ENCODE measurements at regions not wholly inside any gene's neighbourhood (a gene's known extent, or its start where the extent isn't known, plus 50 kb on each side); places are given as distances from the start of the nearest gene placed in this dataset.

GRCh38 chr3:116767726-116768125 is 58.1 kb downstream of the TUSC7 start:
- H3K4me3 ChIP-seq (ENCODE audit: low read length in 2 of 2): no peak overlapping the region
- no peaks in the 10 kb centered on the region for H3K36me3 ChIP-seq (ENCODE audit: control insufficient read depth in 2 of 2, insufficient read depth in 2 of 2, low read length in 2 of 2)
- no peak overlapping the region for H3K9ac ChIP-seq (ENCODE audit: low read length in 2 of 2)
- H3K4me1 ChIP-seq (ENCODE audit: control insufficient read depth, insufficient read depth, low read length): no peaks in the 10 kb centered on the region
- H3K9me3 ChIP-seq (ENCODE audit: control insufficient read depth in 2 of 2, low read length in 2 of 2): no peaks in the 10 kb centered on the region
- no peak overlapping the region for H3K27ac ChIP-seq (ENCODE audit: low read length)
- H3K27me3 ChIP-seq (ENCODE audit: control insufficient read depth in 1 of 2, insufficient read depth in 2 of 2, low read length in 2 of 2): no peaks in the 10 kb centered on the region

DNA sequence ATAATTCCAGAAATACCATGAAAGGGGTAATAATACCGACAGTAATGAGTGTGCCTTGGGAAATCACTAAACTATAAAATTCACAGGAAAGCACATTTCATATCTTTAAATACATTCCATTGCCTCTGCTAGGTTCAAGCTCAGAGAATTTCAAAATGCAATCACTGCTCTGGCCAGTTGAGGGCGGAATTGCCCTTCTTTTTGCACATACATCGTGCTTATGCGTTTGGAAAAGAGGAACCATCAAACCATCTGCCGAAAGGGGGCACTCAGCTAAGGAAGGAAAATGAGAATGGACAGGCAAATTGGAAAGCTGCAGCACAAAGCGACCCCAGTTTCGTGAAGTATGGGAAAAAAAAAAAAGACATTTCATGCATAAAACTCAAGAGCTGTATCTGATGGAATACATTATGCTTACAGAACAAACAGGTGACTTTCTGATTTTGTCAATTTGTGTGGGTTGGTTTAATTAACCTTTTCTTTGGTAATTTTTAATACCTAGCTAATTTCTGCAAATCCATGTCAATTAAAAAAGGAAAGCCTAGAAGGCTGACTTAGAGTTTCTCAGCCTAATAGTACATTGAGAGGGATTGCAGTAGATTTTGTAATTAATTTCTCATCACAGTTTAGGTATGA is 61.4 kb downstream of the TUSC7 start:
- H3K4me1 ChIP-seq (ENCODE audit: control insufficient read depth, insufficient read depth, low read length): no peaks in the 10 kb centered on the region
- no peak overlapping the region for H3K4me3 ChIP-seq (ENCODE audit: low read length in 2 of 2)
- H3K9me3 ChIP-seq (ENCODE audit: control insufficient read depth in 2 of 2, low read length in 2 of 2): no peaks in the 10 kb centered on the region
- H3K9ac ChIP-seq (ENCODE audit: low read length in 2 of 2): no peak overlapping the region
- no peaks in the 10 kb centered on the region for H3K36me3 ChIP-seq (ENCODE audit: control insufficient read depth in 2 of 2, insufficient read depth in 2 of 2, low read length in 2 of 2)
- no peaks in the 10 kb centered on the region for H3K27me3 ChIP-seq (ENCODE audit: control insufficient read depth in 1 of 2, insufficient read depth in 2 of 2, low read length in 2 of 2)
- H3K27ac ChIP-seq (ENCODE audit: low read length): no peak overlapping the region

DNA sequence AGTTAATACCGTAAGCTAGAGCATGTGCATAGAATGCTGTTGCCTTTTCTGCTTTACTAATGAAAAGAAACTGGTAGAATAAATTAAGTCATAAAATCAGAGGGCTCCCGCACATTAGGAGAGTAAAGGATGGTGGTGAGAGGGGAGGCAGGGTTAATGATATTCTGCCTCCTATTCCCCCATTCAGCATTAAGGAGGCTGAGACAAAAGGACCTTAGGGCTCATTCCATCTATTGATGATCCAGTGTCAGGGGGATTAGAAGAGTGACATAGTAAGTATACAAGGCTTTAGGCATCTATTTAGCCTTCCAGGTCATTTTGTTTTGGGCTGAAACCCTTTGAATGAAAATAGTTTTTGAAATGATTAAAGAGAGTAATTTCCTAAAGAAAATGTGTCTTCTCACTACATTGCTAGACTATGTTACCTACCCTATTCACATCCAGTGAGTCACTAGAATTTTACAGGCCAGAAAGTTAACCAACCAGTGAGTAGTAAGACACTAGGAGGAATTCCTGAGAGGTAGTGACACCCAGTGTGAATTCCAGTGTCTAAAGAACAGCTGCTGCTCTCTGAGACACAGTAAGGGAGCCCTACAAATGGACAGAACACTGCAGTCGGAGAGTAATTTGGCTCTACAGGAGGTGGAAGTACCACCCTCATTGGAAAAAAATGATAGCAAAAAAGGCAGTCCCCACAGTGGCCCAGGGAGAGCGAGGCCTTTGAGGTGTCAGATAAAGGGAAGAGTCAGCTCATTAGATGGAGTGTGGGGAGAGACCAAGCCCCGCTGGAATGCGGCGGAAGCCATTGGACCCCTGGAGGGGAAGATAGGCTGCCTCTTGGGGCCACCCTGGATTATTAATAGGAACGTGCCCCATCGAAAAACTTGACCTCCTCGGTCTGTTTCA is 67.6 kb downstream of the TUSC7 start:
- H3K4me1 ChIP-seq (ENCODE audit: control insufficient read depth, insufficient read depth, low read length): no peaks in the 10 kb centered on the region
- H3K36me3 ChIP-seq (ENCODE audit: control insufficient read depth in 2 of 2, insufficient read depth in 2 of 2, low read length in 2 of 2): no peaks in the 10 kb centered on the region
- H3K27ac ChIP-seq (ENCODE audit: low read length): no peak overlapping the region
- H3K4me3 ChIP-seq (ENCODE audit: low read length in 2 of 2): no peak overlapping the region
- no peaks in the 10 kb centered on the region for H3K9me3 ChIP-seq (ENCODE audit: control insufficient read depth in 2 of 2, low read length in 2 of 2)
- no peaks in the 10 kb centered on the region for H3K27me3 ChIP-seq (ENCODE audit: control insufficient read depth in 1 of 2, insufficient read depth in 2 of 2, low read length in 2 of 2)
- H3K9ac ChIP-seq (ENCODE audit: low read length in 2 of 2): no peak overlapping the region

- no peaks in the 10 kb centered on the region for H3K9me3 ChIP-seq (ENCODE audit: control insufficient read depth in 2 of 2, low read length in 2 of 2)
- H3K9ac ChIP-seq (ENCODE audit: low read length in 2 of 2): no peak overlapping the region
- H3K4me3 ChIP-seq (ENCODE audit: low read length in 2 of 2): no peak overlapping the region
- H3K27ac ChIP-seq (ENCODE audit: low read length): no peak overlapping the region
- no peaks in the 10 kb centered on the region for H3K36me3 ChIP-seq (ENCODE audit: control insufficient read depth in 2 of 2, insufficient read depth in 2 of 2, low read length in 2 of 2)
- no peaks in the 10 kb centered on the region for H3K27me3 ChIP-seq (ENCODE audit: control insufficient read depth in 1 of 2, insufficient read depth in 2 of 2, low read length in 2 of 2)
- no peaks in the 10 kb centered on the region for H3K4me1 ChIP-seq (ENCODE audit: control insufficient read depth, insufficient read depth, low read length)
Observed at GRCh38 chr3:116785226-116785625, 75.6 kb downstream of the TUSC7 start.

GRCh38 chr3:116802651-116803050 is 93.1 kb downstream of the TUSC7 start:
- Histone ChIP-seq H3K9ac (ENCODE audit: low read length in 2 of 2) (no peak overlapping the region), H3K27me3 (ENCODE audit: control insufficient read depth in 1 of 2, insufficient read depth in 2 of 2, low read length in 2 of 2) (no peaks in the 10 kb centered on the region), H3K27ac (ENCODE audit: low read length) (no peak overlapping the region), H3K36me3 (ENCODE audit: control insufficient read depth in 2 of 2, insufficient read depth in 2 of 2, low read length in 2 of 2) (no peaks in the 10 kb centered on the region), H3K4me1 (ENCODE audit: control insufficient read depth, insufficient read depth, low read length) (no peaks in the 10 kb centered on the region), H3K9me3 (ENCODE audit: control insufficient read depth in 2 of 2, low read length in 2 of 2) (peaks cover 0 to 5% of the 10 kb centered on the region in 2 donors), H3K4me3 (ENCODE audit: low read length in 2 of 2) (no peak overlapping the region)

GRCh38 chr3:116806351-116806750 is 96.8 kb downstream of the TUSC7 start:
- H3K9ac ChIP-seq (ENCODE audit: low read length in 2 of 2): no peak overlapping the region
- H3K4me1 ChIP-seq (ENCODE audit: control insufficient read depth, insufficient read depth, low read length): no peaks in the 10 kb centered on the region

DNA sequence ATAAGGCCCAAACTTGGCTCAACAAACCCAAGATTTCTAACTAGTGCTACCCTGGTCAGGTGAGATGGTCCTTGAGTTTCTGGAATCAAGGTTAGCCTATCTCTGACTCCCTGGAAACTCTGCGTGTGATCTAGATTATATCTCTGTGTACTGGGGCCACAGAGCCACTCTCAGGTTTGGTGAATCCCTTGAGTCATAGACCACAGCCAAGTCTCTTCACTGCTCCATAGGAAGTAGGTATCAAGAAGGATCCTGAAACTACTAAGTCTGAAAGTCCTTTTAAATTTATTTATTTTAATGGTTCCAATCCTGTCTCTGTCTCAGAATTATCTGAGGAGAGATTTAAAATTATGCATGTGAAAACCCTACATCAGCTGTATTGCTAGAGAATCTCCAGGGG is 99.1 kb downstream of the TUSC7 start:
- Histone ChIP-seq H3K4me3 (ENCODE audit: low read length in 2 of 2) (no peak overlapping the region), H3K27me3 (ENCODE audit: control insufficient read depth in 1 of 2, insufficient read depth in 2 of 2, low read length in 2 of 2) (no peaks in the 10 kb centered on the region), H3K9me3 (ENCODE audit: control insufficient read depth in 2 of 2, low read length in 2 of 2) (no peaks in the 10 kb centered on the region), H3K27ac (ENCODE audit: low read length) (no peak overlapping the region), H3K9ac (ENCODE audit: low read length in 2 of 2) (no peak overlapping the region), H3K4me1 (ENCODE audit: control insufficient read depth, insufficient read depth, low read length) (no peaks in the 10 kb centered on the region), H3K36me3 (ENCODE audit: control insufficient read depth in 2 of 2, insufficient read depth in 2 of 2, low read length in 2 of 2) (no peaks in the 10 kb centered on the region)

More at GRCh38 chr3:116806351-116806750, 96.8 kb downstream of the TUSC7 start:
- Histone ChIP-seq H3K4me3 (ENCODE audit: low read length in 2 of 2) (no peak overlapping the region), H3K27me3 (ENCODE audit: control insufficient read depth in 1 of 2, insufficient read depth in 2 of 2, low read length in 2 of 2) (no peaks in the 10 kb centered on the region), H3K27ac (ENCODE audit: low read length) (no peak overlapping the region), H3K9me3 (ENCODE audit: control insufficient read depth in 2 of 2, low read length in 2 of 2) (peaks cover 0 to 5% of the 10 kb centered on the region in 2 donors), H3K36me3 (ENCODE audit: control insufficient read depth in 2 of 2, insufficient read depth in 2 of 2, low read length in 2 of 2) (no peaks in the 10 kb centered on the region)

DNA sequence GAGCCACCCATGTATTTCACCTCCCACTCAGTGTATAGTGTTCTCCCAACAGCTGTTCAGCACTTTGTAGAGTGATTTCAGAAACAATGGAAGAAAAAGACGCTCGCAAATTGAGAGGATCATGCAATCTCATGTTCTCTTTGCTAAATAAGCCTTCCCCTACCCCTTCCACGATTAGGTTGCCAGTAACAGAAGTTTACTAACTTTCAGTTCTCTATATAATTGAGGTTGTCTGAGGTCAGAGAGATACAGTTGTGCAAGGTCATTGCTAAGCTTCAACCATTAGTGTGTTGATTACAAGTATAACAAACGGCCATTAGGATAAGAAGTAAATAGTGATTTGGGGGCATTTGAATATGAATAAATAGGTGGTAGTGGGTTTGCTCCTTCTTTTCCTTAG is 99.6 kb downstream of the TUSC7 start:
- no peaks in the 10 kb centered on the region for H3K9me3 ChIP-seq (ENCODE audit: control insufficient read depth in 2 of 2, low read length in 2 of 2)
- no peaks in the 10 kb centered on the region for H3K4me1 ChIP-seq (ENCODE audit: control insufficient read depth, insufficient read depth, low read length)
- no peak overlapping the region for H3K27ac ChIP-seq (ENCODE audit: low read length)
- no peak overlapping the region for H3K4me3 ChIP-seq (ENCODE audit: low read length in 2 of 2)
- no peaks in the 10 kb centered on the region for H3K36me3 ChIP-seq (ENCODE audit: control insufficient read depth in 2 of 2, insufficient read depth in 2 of 2, low read length in 2 of 2)
- no peaks in the 10 kb centered on the region for H3K27me3 ChIP-seq (ENCODE audit: control insufficient read depth in 1 of 2, insufficient read depth in 2 of 2, low read length in 2 of 2)
- H3K9ac ChIP-seq (ENCODE audit: low read length in 2 of 2): no peak overlapping the region

DNA sequence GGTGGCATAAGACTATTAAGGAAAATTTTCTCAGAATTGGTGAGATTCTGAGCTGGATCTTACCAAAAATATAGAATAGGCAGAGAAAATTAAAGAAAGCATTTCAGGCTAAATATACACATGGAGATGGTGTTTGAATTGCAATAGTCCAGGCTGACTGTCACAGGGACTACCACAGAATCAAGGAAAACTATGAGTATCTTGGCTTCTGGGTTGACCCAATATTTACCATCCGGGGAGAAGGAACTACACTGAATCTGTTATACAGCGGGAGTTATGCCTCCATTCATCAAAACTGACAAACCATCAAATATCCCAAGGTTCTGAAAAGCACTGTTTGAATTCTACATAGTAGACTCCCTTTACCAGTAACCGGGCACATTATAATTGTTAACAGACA is 102.2 kb downstream of the TUSC7 start:
- H3K4me1 ChIP-seq (ENCODE audit: control insufficient read depth, insufficient read depth, low read length): peaks cover 11% of the 10 kb centered on the region
- H3K9me3 ChIP-seq (ENCODE audit: control insufficient read depth in 2 of 2, low read length in 2 of 2): no peaks in the 10 kb centered on the region
- no peak overlapping the region for H3K4me3 ChIP-seq (ENCODE audit: low read length in 2 of 2)
- no peak overlapping the region for H3K9ac ChIP-seq (ENCODE audit: low read length in 2 of 2)
- H3K27ac ChIP-seq (ENCODE audit: low read length): no peak overlapping the region
- H3K36me3 ChIP-seq (ENCODE audit: control insufficient read depth in 2 of 2, insufficient read depth in 2 of 2, low read length in 2 of 2): no peaks in the 10 kb centered on the region
- H3K27me3 ChIP-seq (ENCODE audit: control insufficient read depth in 1 of 2, insufficient read depth in 2 of 2, low read length in 2 of 2): no peaks in the 10 kb centered on the region

DNA sequence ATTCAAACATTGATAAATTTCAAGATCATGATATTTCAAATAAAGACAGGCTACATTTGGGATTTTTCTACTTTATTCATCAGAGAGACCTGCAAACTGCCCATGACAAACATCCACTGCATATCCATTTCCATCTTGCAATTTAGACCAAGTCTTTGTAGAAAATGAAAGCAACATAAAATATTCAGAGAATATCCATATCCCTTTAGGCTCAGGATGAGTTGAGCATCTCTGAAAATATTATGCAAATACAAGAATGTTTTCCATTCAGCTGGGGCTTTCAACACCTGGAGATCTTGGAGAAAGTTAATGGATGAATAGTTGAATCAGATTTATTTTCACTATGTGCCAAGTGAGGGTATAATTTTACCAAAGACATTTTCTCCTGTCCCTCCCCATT is 103.4 kb downstream of the TUSC7 start:
- Histone ChIP-seq H3K27me3 (ENCODE audit: control insufficient read depth in 1 of 2, insufficient read depth in 2 of 2, low read length in 2 of 2) (no peaks in the 10 kb centered on the region), H3K4me3 (ENCODE audit: low read length in 2 of 2) (no peak overlapping the region), H3K4me1 (ENCODE audit: control insufficient read depth, insufficient read depth, low read length) (peaks cover 11% of the 10 kb centered on the region), H3K36me3 (ENCODE audit: control insufficient read depth in 2 of 2, insufficient read depth in 2 of 2, low read length in 2 of 2) (no peaks in the 10 kb centered on the region), H3K9me3 (ENCODE audit: control insufficient read depth in 2 of 2, low read length in 2 of 2) (no peaks in the 10 kb centered on the region), H3K27ac (ENCODE audit: low read length) (no peak overlapping the region), H3K9ac (ENCODE audit: low read length in 2 of 2) (no peak overlapping the region)

GRCh38 chr3:116815321-116815720 is 105.7 kb downstream of the TUSC7 start:
- H3K9ac ChIP-seq (ENCODE audit: low read length in 2 of 2): no peak overlapping the region
- H3K9me3 ChIP-seq (ENCODE audit: control insufficient read depth in 2 of 2, low read length in 2 of 2): no peaks in the 10 kb centered on the region
- no peak overlapping the region for H3K27ac ChIP-seq (ENCODE audit: low read length)

More at GRCh38 chr3:116815321-116815720, 105.7 kb downstream of the TUSC7 start:
- H3K4me3 ChIP-seq (ENCODE audit: low read length in 2 of 2): no peak overlapping the region
- H3K36me3 ChIP-seq (ENCODE audit: control insufficient read depth in 2 of 2, insufficient read depth in 2 of 2, low read length in 2 of 2): no peaks in the 10 kb centered on the region
- H3K4me1 ChIP-seq (ENCODE audit: control insufficient read depth, insufficient read depth, low read length): peaks cover 11% of the 10 kb centered on the region
- H3K27me3 ChIP-seq (ENCODE audit: control insufficient read depth in 1 of 2, insufficient read depth in 2 of 2, low read length in 2 of 2): no peaks in the 10 kb centered on the region
